Astrocyte of the spinal cord (primary cell): ENCODE measurements at regions not wholly inside any gene's neighbourhood (a gene's known extent, or its start where the extent isn't known, plus 50 kb on each side); places are given as distances from the start of the nearest gene placed in this dataset.

Source experiments
- DNase-seq: peaks from one replicate; pipeline ENCODE4 v3.0.0; 2011; ENCODE audit warnings: low read depth, low spot score
- H3K4me3 ChIP-seq: 2 replicates; pipeline ENCODE4 v1.5.1; 2011; ENCODE audit warnings: low read depth, mild to moderate bottlenecking, low read length, moderate library complexity
- CTCF ChIP-seq: IDR thresholded peaks from 2 replicates; pipeline ENCODE4 v1.5.1; 2012; ENCODE audit warnings: low read depth, mild to moderate bottlenecking, low read length, inconsistent platforms
- in situ Hi-C: cut with HindIII; loops from 2 replicates; pipeline ENCODE4 v1.10.0; 2017; ENCODE audit warnings: low sequenced_read_pairs

- in situ Hi-C loops, result no loop called here
- DNase-seq, result peak; percentile 38
- no peak for TF ChIP-seq CTCF
- H3K4me3 ChIP-seq, result no peak overlapping the region
Observed at GRCh38 chr14:54120260-54120659, 163.6 kb upstream of the BMP4 start.

- in situ Hi-C loops, result no loop called here
- no peak for TF ChIP-seq CTCF
- no peak for DNase-seq
- no peak overlapping the region for H3K4me3 ChIP-seq
Observed at GRCh38 chr14:54121466-54122027, 164.9 kb upstream of the BMP4 start.

GRCh38 chr14:54123841-54124240 lies 167.2 kb upstream of the BMP4 start:
- H3K4me3 ChIP-seq, result no peak overlapping the region
- TF ChIP-seq CTCF, result no peak
- in situ Hi-C loops, result no loop called here
- peak; percentile 37 for DNase-seq

DNA sequence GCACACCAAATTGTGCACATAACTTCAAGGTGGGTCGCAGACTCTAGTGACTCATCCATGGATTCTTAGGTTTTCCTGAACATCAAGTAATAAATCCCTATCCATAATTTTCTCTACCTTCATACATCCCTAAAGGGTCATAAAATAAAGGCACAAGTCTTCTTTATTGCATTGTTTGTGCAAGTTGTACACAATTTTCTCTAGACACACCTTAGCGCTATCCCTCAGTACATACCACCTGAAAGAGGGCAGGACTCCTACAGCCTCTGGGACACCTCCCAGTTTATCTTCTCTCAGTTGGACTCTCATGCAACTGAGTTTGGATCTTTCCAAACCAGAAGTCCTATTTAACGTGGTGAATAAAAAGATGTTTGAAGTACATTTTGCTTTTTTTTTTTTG lies 168.5 kb upstream of the BMP4 start:
- H3K4me3 ChIP-seq, result no peak overlapping the region
- DNase-seq, result no peak
- no peak for TF ChIP-seq CTCF
- in situ Hi-C loops, result no loop called here

DNA sequence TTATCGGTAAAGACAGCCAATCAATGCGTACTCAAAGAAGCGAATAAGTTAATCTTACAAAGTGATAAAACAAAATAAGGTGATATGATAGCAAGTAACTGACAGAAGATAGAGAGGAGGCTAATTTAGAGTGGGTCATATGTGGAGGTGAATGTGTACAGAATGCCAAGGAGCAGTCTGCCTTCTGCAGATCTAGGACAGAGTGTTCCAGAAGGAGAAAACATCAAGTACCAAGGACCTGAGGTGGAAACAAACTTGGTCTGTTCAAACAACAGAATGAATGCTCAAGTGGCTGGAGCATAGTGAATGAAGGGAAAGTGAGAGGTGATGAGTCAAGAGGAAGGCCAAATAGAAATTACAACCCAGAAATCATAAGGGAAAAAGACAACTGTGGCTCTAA lies 170.3 kb upstream of the BMP4 start:
- TF ChIP-seq CTCF, result no peak
- DNase-seq, result no peak
- no peak overlapping the region for H3K4me3 ChIP-seq
- in situ Hi-C loops, result no loop called here

DNA sequence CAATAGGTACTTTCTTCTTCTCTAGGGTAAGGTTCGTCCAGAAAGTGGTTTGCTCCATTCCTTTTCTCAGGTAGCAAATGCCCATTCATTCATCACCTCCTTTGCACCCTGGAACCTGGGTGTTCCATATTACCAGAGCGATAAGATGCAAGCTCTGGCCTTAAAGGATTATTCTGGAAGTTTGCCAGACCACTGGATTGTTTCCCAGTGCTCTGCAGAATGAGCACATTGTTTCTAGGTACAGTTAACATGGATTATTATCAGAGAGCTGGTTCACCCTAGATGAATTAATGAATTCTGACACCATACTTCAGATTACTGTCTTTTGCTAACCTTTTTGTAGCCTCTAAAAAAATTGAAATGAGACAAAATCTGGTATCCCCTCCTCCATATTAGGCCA lies 170.9 kb upstream of the BMP4 start:
- in situ Hi-C loops, result no loop called here
- DNase-seq, result peak; percentile 55
- no peak for TF ChIP-seq CTCF
- no peak overlapping the region for H3K4me3 ChIP-seq
